HCT116 (cell line): ENCODE measurements at regions not wholly inside any gene's neighbourhood (a gene's known extent, or its start where the extent isn't known, plus 50 kb on each side); places are given as distances from the start of the nearest gene placed in this dataset.
"Not testable (repeated sequence)": the region's sequence is repeated elsewhere in the genome, so short reads cannot be mapped to it uniquely, and the experiment has no call there.

Experiments
- ATAC-seq: fragments of 200-7000 bp; cut with Tn5 transposase; 2 replicates; pipeline ENCODE4 v1.9.1; 2020; ENCODE audit warnings: mild to moderate bottlenecking, moderate library complexity
- BruUV-seq: library from RNA; stranded (reverse); fragments of 400-500 nt; replicated peaks from 2 replicates; lab custom pipeline; 2021; lab: Mats Ljungman, UMichigan
- CTCF ChIA-PET: fragments of 300-600 bp; sonication (Branson Sonifier 250); formaldehyde crosslinking; loops from one replicate; lab custom pipeline; 2021; ENCODE audit warnings: antibody characterized with exemption; lab: Charles Lee
- POLR2A ChIA-PET: fragments of 300-600, 350-600 bp; sonication (Branson Sonifier 250); formaldehyde crosslinking; loops from one replicate; lab custom pipeline; 2021; ENCODE audit warnings: antibody characterized with exemption; lab: Charles Lee
- RAD21 ChIA-PET, 2 experiments: fragments of 300-600 bp; sonication (Branson Sonifier 250); formaldehyde crosslinking; loops; one replicate each; lab custom pipeline; 2023; ENCODE audit warnings: low total read pairs in 2 of 2; ENCODE audit not compliant: uncharacterized antibody in 2 of 2, unreplicated experiment in 2 of 2, low non-redundant PET in 1 of 2; lab: Charles Lee
- DNase-seq: peaks from one replicate; pipeline ENCODE4 v3.0.0-alpha.2; 2010; ENCODE audit warnings: low read depth, low spot score
- H2AFZ ChIP-seq: fragments of 200-600 bp; shearing (Covaris generic), sonication (generic); 2 replicates; pipeline ENCODE4 v1.6.1; 2017; ENCODE audit warnings: low read depth, mixed run types, mixed read lengths, antibody characterized with exemption, low read length; ENCODE audit not compliant: poor library complexity, severe bottlenecking
- H3K27ac ChIP-seq: 2 replicates; pipeline ENCODE4 v1.5.1; 2012; ENCODE audit warnings: low read depth, low read length
- H3K27me3 ChIP-seq: fragments of 200-600 bp; sonication (generic); 2 replicates; pipeline ENCODE4 v1.6.1; 2016; ENCODE audit warnings: mixed run types, low read length, mixed read lengths; ENCODE audit not compliant: insufficient read depth
- H3K36me3 ChIP-seq, 2 experiments: fragments of 200-500 bp in 1 of 2; fragments of 200-600 bp in 1 of 2; sonication (Bioruptor generic) in 1 of 2; sonication (generic) in 1 of 2; 2 replicates each; pipeline versions ENCODE4 v1.5.1 to v1.6.1; 2014 to 2016; ENCODE audit warnings: low read length in 2 of 2, inconsistent platforms in 1 of 2, mixed read lengths in 1 of 2, mixed run types in 1 of 2; ENCODE audit not compliant: insufficient read depth in 2 of 2, control insufficient read depth in 1 of 2
- H3K4me1 ChIP-seq, 2 experiments: fragments of 200-600 bp in 1 of 2; sonication (generic) in 1 of 2; 2 replicates each; pipeline versions ENCODE4 v1.5.1 to v1.6.1; 2012 to 2017; ENCODE audit warnings: low read length in 2 of 2, inconsistent platforms in 1 of 2, mild to moderate bottlenecking in 1 of 2, mixed read lengths in 1 of 2, mixed run types in 1 of 2, moderate library complexity in 1 of 2; ENCODE audit not compliant: insufficient read depth in 2 of 2, control insufficient read depth in 1 of 2
- H3K4me2 ChIP-seq: fragments of 200-600 bp; sonication (generic); 2 replicates; pipeline ENCODE4 v1.6.1; 2017; ENCODE audit warnings: mixed run types, low read length, mixed read lengths
- H3K4me3 ChIP-seq, 2 experiments: fragments of 200-600 bp in 1 of 2; sonication (generic) in 1 of 2; replicated peaks in 1 of 2; 2 replicates each; pipeline ENCODE4 v1.5.1; 2011 to 2016; ENCODE audit warnings: low read length in 2 of 2, control low read depth in 1 of 2, low read depth in 1 of 2, mild to moderate bottlenecking in 1 of 2, mixed read lengths in 1 of 2, mixed run types in 1 of 2
- H3K79me2 ChIP-seq: fragments of 200-600 bp; sonication (generic); 2 replicates; pipeline ENCODE4 v1.6.1; 2017; ENCODE audit warnings: mild to moderate bottlenecking, mixed run types, low read length, moderate library complexity, mixed read lengths; ENCODE audit not compliant: insufficient read depth
- H3K9ac ChIP-seq: fragments of 200-600 bp; sonication (generic); 2 replicates; pipeline ENCODE4 v1.6.1; 2016; ENCODE audit warnings: low read length, mixed read lengths
- H3K9me2 ChIP-seq: fragments of 200-600 bp; sonication (generic), shearing (Covaris generic); 2 replicates; pipeline ENCODE4 v1.6.1; 2017; ENCODE audit warnings: mixed run types, mild to moderate bottlenecking, moderate library complexity; ENCODE audit not compliant: insufficient read depth
- H3K9me3 ChIP-seq, 2 experiments: fragments of 200-500 bp in 1 of 2; fragments of 200-600 bp in 1 of 2; sonication (Bioruptor generic) in 1 of 2; sonication (generic) in 1 of 2; 2 replicates each; pipeline ENCODE4 v1.6.1; 2014 to 2017; ENCODE audit warnings: low read length in 2 of 2, mixed read lengths in 2 of 2, inconsistent platforms in 1 of 2, low read depth in 1 of 2, mild to moderate bottlenecking in 1 of 2, mixed run types in 1 of 2, moderate library complexity in 1 of 2; ENCODE audit not compliant: control insufficient read depth in 1 of 2, insufficient read depth in 1 of 2
- H4K20me1 ChIP-seq: fragments of 200-600 bp; sonication (generic), shearing (Covaris generic); 2 replicates; pipeline ENCODE4 v1.6.1; 2017; ENCODE audit warnings: mixed run types, mild to moderate bottlenecking, moderate library complexity; ENCODE audit not compliant: insufficient read depth
- intact Hi-C: fragments of 100-400 bp; cut with micrococcal nuclease; formaldehyde crosslinking; loops from 2 replicates; pipeline ENCODE4 v1.10.0; 2022

- RAD21 ChIA-PET, H3K27me3 ChIP-seq, H3K79me2 ChIP-seq, H3K4me3 ChIP-seq, H3K9me3 ChIP-seq, POLR2A ChIA-PET, DNase-seq, intact Hi-C loops, H4K20me1 ChIP-seq, CTCF ChIA-PET, BruUV-seq, H2AFZ ChIP-seq, H3K4me2 ChIP-seq, H3K9me2 ChIP-seq, H3K4me1 ChIP-seq, H3K36me3 ChIP-seq, H3K27ac ChIP-seq, H3K9ac ChIP-seq: not testable (repeated sequence)
- peak; percentile 79 for ATAC-seq
Measured at GRCh38 chr21:5022254-5022653, 5499.1 kb upstream of the TPTE start.

DNA sequence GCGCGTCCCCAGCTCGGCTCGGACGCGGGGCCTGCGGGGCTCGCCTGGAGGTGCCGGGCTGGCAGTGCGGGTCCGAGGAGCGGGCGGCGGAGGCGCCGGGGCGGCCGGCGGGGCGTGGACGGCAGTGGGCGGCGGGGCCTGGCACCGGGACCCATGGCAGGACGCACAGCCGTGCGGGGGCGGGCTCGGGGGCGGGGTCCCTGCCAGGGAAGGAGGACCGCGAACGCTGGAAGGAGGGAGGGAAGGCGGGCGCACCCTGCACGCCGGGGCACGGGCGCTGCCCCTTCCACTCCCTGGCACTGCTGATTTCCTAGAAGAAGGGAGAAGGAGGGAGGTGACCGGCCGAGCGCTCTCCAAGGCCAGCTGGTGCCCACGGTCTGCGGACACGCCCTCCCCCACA, 5498.6 kb upstream of the TPTE start:
- H3K9ac ChIP-seq, H2AFZ ChIP-seq, H3K4me3 ChIP-seq, CTCF ChIA-PET, H3K27me3 ChIP-seq, H3K9me2 ChIP-seq, H4K20me1 ChIP-seq, H3K36me3 ChIP-seq, H3K4me2 ChIP-seq, H3K4me1 ChIP-seq, H3K27ac ChIP-seq, DNase-seq, RAD21 ChIA-PET, POLR2A ChIA-PET, H3K9me3 ChIP-seq, BruUV-seq, H3K79me2 ChIP-seq, intact Hi-C loops: not testable (repeated sequence)
- peak; percentile 69 for ATAC-seq

- DNase-seq, CTCF ChIA-PET: not testable (repeated sequence)
Measured at GRCh38 chr21:5035147-5035546, 5486.2 kb upstream of the TPTE start.

GRCh38 chr21:5035587-5035986, 5485.8 kb upstream of the TPTE start:
- H3K4me2 ChIP-seq, H4K20me1 ChIP-seq, intact Hi-C loops, H3K27me3 ChIP-seq, BruUV-seq, H2AFZ ChIP-seq, H3K27ac ChIP-seq, H3K9me3 ChIP-seq, H3K9ac ChIP-seq, H3K36me3 ChIP-seq, ATAC-seq, RAD21 ChIA-PET, H3K4me1 ChIP-seq, H3K4me3 ChIP-seq, DNase-seq, H3K79me2 ChIP-seq, CTCF ChIA-PET, POLR2A ChIA-PET, H3K9me2 ChIP-seq: not testable (repeated sequence)

More at GRCh38 chr21:5035147-5035546, 5486.2 kb upstream of the TPTE start:
- intact Hi-C loops, H3K79me2 ChIP-seq, H3K4me2 ChIP-seq, RAD21 ChIA-PET, H4K20me1 ChIP-seq, ATAC-seq, H3K36me3 ChIP-seq, H3K9me2 ChIP-seq, H3K4me1 ChIP-seq, BruUV-seq, H3K9me3 ChIP-seq, H3K9ac ChIP-seq, H2AFZ ChIP-seq, POLR2A ChIA-PET, H3K4me3 ChIP-seq, H3K27me3 ChIP-seq, H3K27ac ChIP-seq: not testable (repeated sequence)
